Kidney (tissue), 13 donors: ENCODE measurements at regions not wholly inside any gene's neighbourhood (a gene's known extent, or its start where the extent isn't known, plus 50 kb on each side); places are given as distances from the start of the nearest gene placed in this dataset.

Experiments used
- DNase-seq, 5 donors: peaks; one replicate each; pipeline ENCODE4 v3.0.0-alpha.2; 2013 to 2020
- FAIRE-seq: peaks from 2 replicates; lab custom pipeline; 2012; peaks lifted over from hg19 to GRCh38; lab: Jason Lieb, UNC
- H3K27ac ChIP-seq, 2 donors: one replicate each; pipeline ENCODE4 v1.7.0; 2013; ENCODE audit warnings: low read depth in 2 of 2, low read length in 2 of 2, inconsistent platforms in 1 of 2
- H3K27me3 ChIP-seq: one replicate; pipeline ENCODE4 v1.7.1; 2013; ENCODE audit warnings: low read length, inconsistent platforms; ENCODE audit not compliant: control insufficient read depth, insufficient read depth
- H3K36me3 ChIP-seq, 3 donors: one replicate each; pipeline versions ENCODE4 v1.7.0 to v1.7.1; 2013; ENCODE audit warnings: low read length in 3 of 3, control low read depth in 1 of 3, inconsistent platforms in 1 of 3; ENCODE audit not compliant: insufficient read depth in 3 of 3, control insufficient read depth in 2 of 3
- H3K4me1 ChIP-seq, 3 donors: one replicate each; pipeline versions ENCODE4 v1.7.0 to v1.7.1; 2013; ENCODE audit warnings: low read length in 3 of 3, inconsistent platforms in 1 of 3, low read depth in 1 of 3; ENCODE audit not compliant: control insufficient read depth in 2 of 3, insufficient read depth in 2 of 3
- H3K4me3 ChIP-seq, 3 donors: one replicate each; pipeline versions ENCODE4 v1.7.0 to v1.8.1; 2013; ENCODE audit warnings: low read length in 3 of 3, control low read depth in 1 of 3, inconsistent platforms in 1 of 3
- H3K9ac ChIP-seq, 3 donors: one replicate each; pipeline versions ENCODE4 v1.7.0 to v1.7.1; 2013; ENCODE audit warnings: low read length in 3 of 3, control low read depth in 1 of 3, inconsistent platforms in 1 of 3
- H3K9me3 ChIP-seq, 3 donors: one replicate each; pipeline versions ENCODE4 v1.7.0 to v1.7.1; 2013; ENCODE audit warnings: low read length in 3 of 3, control low read depth in 1 of 3, inconsistent platforms in 1 of 3; ENCODE audit not compliant: control insufficient read depth in 2 of 3, insufficient read depth in 1 of 3
- intact Hi-C: fragments of 100-400 bp; cut with DNase I; formaldehyde crosslinking; loops from one replicate; pipeline ENCODE4 v1.11.1; 2022
- TF ChIP-seq, protein P1 (sequence below): IDR thresholded peaks from 3 replicates; pipeline ENCODE4 v1.5.1; 2012; ENCODE audit warnings: mild to moderate bottlenecking, moderate library complexity, borderline replicate concordance; ENCODE audit not compliant: insufficient read depth; ENCODE audit errors: extremely low read depth
- donor health status: control.
- donor health status: control.
- donor health status: control.
- donor health status: control.
- donor health status: control.
- donor health status: DM: yes; HTN: yes; CAD: no.
- donor health status: Normal renal cell carcinoma (clear cell type).

DNA sequence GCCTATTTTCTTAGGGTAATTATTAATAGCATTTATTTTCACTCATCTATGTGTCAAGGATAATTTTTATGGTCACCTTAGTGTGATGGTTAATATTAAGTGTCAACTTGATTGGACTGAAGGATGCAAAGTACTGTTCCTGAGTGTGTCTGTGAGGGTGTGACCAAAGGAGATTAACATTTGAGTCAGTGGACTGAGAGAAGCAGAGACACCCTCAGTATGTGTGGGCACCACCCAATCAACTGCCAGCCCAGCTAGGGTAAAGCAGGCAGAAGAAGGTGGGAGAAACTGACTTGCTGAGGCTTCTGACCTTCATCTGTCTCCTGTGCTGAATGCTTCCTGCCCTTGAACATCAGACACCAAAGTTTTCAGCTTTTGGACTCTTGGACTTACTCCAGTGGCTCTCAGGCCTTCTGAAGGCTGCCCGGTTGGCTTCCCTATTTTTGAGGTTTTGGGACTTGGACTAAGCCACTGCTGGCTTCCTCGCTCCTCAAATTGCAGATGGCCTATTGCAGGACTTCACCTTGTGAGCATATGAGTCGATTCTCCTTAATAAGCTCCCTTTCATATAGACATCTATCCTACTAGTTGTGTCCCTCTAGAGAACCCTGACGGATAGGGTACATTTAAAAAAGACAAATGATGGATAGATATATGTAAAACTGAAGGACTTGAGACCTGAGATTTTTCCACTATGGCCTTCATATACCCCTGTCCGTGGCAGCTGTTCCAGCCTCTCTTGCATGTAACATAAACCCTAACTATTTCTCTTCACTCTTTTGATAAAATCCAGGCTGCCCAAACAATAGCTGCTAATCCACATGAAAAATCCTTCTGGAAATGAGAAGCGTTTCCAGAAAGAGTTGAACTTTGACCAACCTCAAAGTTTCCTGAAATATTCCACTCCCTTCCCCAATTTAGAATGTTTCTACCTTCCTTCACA lies 62.1 kb upstream of the RGS17 start:
- intact Hi-C loops = no loop called here
- Histone ChIP-seq H3K36me3 (no peaks in the 10 kb centered on the region), H3K27ac (no peak overlapping the region), H3K4me3 (no peak overlapping the region), H3K9ac (no peak overlapping the region), H3K9me3 (no peaks in the 10 kb centered on the region), H3K27me3 (no peaks in the 10 kb centered on the region), H3K4me1 (no peaks in the 10 kb centered on the region)
- FAIRE-seq (no peak), DNase-seq (no peak)
- TF ChIP-seq, protein P1, sequence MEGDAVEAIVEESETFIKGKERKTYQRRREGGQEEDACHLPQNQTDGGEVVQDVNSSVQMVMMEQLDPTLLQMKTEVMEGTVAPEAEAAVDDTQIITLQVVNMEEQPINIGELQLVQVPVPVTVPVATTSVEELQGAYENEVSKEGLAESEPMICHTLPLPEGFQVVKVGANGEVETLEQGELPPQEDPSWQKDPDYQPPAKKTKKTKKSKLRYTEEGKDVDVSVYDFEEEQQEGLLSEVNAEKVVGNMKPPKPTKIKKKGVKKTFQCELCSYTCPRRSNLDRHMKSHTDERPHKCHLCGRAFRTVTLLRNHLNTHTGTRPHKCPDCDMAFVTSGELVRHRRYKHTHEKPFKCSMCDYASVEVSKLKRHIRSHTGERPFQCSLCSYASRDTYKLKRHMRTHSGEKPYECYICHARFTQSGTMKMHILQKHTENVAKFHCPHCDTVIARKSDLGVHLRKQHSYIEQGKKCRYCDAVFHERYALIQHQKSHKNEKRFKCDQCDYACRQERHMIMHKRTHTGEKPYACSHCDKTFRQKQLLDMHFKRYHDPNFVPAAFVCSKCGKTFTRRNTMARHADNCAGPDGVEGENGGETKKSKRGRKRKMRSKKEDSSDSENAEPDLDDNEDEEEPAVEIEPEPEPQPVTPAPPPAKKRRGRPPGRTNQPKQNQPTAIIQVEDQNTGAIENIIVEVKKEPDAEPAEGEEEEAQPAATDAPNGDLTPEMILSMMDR = no peak

DNA sequence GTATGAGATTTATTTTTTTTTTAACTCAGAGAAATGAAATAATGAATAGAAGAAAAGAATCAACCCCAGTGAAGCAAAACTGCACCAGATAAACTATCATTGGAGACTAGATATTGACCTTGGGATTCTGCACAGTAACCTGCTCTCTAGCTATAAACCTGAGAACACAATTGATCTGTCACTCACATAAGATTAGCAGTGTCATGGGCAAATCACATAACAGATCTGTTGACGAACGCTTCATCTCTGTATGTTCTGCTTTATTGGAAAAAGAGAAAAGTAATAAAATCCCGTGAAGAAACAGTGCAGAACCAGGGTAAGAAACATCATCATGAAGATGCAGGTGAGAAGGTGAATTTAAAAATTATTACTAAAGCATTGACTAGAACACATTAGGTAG lies 52.8 kb upstream of the RGS17 start:
- Histone ChIP-seq H3K4me3 (no peak overlapping the region), H3K9ac (no peak overlapping the region), H3K27me3 (no peaks in the 10 kb centered on the region), H3K4me1 (no peaks in the 10 kb centered on the region), H3K36me3 (no peaks in the 10 kb centered on the region), H3K27ac (no peak overlapping the region), H3K9me3 (no peaks in the 10 kb centered on the region)
- FAIRE-seq (no peak), DNase-seq (no peak)
- intact Hi-C loops = no loop called here
- TF ChIP-seq, protein P1 = no peak
